ENCODE measurements at regions not wholly inside any gene's neighbourhood (a gene's known extent, or its start where the extent isn't known, plus 50 kb on each side); places are given as distances from the start of the nearest gene placed in this dataset.

DNA sequence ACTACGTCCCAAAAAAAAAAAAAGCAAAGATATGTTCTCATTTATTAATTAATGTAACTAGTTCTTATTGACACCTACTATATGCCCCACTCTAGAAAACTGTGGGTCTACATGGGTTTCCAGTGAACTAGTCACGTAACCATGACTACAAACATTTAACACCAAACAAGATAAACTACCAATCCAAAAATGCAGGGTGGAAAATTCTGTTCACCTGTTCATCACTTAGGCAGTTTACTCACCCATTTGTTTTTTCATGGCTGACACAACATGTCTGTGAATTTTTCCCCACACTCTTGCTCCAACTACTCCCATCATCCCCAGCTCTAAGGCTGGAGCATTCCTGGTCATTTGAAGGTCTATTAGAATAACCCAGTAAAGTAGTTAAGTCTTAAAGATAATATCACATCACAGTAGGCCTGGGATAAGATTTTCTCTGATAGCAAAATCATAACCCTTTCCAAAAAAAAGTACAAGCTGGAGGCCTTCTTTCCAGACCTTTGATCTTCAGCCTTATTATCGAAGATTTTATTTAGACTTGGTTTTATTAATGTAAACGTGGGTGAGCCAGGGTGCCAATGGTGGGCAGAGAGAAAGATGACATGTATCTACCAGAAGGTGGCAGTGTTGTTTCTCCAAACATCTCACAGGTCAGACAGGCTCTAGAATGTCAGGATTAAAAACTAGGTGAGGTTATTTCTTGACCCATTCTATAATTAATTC is 61.6 kb upstream of the DAAM1 start:
- no peak for TF ChIP-seq GATA3 (IDR thresholded peaks at IDR 0.05; ENCODE audit: low read depth, low read length)
- no peak for TF ChIP-seq GATA2 (IDR thresholded peaks at IDR 0.05; ENCODE audit: low read depth, low read length)
